H1 (cell line): ENCODE measurements at regions not wholly inside any gene's neighbourhood (a gene's known extent, or its start where the extent isn't known, plus 50 kb on each side); places are given as distances from the start of the nearest gene placed in this dataset.

ENCODE experiments used
- CTCF ChIA-PET: fragments of 300-600 bp; sonication (Branson Sonifier 250); formaldehyde crosslinking; loops from one replicate; lab custom pipeline; 2021; ENCODE audit not compliant: partially characterized antibody; lab: Charles Lee
- POLR2A ChIA-PET: fragments of 300-600 bp; sonication (Branson Sonifier 250); formaldehyde crosslinking; loops from one replicate; lab custom pipeline; 2021; ENCODE audit warnings: inconsistent platforms; ENCODE audit not compliant: partially characterized antibody; lab: Charles Lee
- DNase-seq, 2 experiments: peaks; one replicate each; pipeline versions ENCODE4 v3.0.0 to v3.0.0-alpha.2; 2010 to 2022; ENCODE audit warnings: low spot score in 2 of 2, low read depth in 1 of 2, mixed read lengths in 1 of 2
- FAIRE-seq: peaks from 2 replicates; lab custom pipeline; 2011; peaks lifted over from hg19 to GRCh38; lab: Jason Lieb, UNC
- H2AFZ ChIP-seq: 2 replicates; pipeline ENCODE4 v1.8.1; 2012; ENCODE audit warnings: low read length, inconsistent platforms
- H2AK5ac ChIP-seq: 2 replicates; pipeline ENCODE4 v1.6.1; 2013; ENCODE audit warnings: low read depth, low read length
- H2BK120ac ChIP-seq: replicated peaks from 2 replicates; pipeline ENCODE3; 2013; ENCODE audit warnings: low read depth, low read length, inconsistent platforms
- H2BK12ac ChIP-seq: 2 replicates; pipeline ENCODE4 v1.6.1; 2013; ENCODE audit warnings: low read depth, low read length
- H2BK15ac ChIP-seq: 2 replicates; pipeline ENCODE4 v1.6.1; 2013; ENCODE audit warnings: low read length
- H2BK20ac ChIP-seq: 2 replicates; pipeline ENCODE4 v1.6.1; 2013; ENCODE audit warnings: low read length
- H2BK5ac ChIP-seq: 2 replicates; pipeline ENCODE4 v1.6.1; 2013; ENCODE audit warnings: low read depth, low read length
- H3K14ac ChIP-seq: 2 replicates; pipeline ENCODE4 v1.6.1; 2013; ENCODE audit warnings: inconsistent platforms; ENCODE audit not compliant: insufficient read length
- H3K18ac ChIP-seq: 2 replicates; pipeline ENCODE4 v1.6.1; 2013; ENCODE audit warnings: low read length; ENCODE audit errors: extremely low read depth
- H3K23ac ChIP-seq: 2 replicates; pipeline ENCODE4 v1.6.1; 2013; ENCODE audit warnings: inconsistent platforms; ENCODE audit not compliant: insufficient read length
- H3K23me2 ChIP-seq: 2 replicates; pipeline ENCODE4 v1.6.1; 2013; ENCODE audit warnings: low read depth, low read length
- H3K27ac ChIP-seq: 2 replicates; pipeline ENCODE4 v1.6.1; 2011; ENCODE audit warnings: low read depth, low read length, inconsistent platforms
- H3K27me3 ChIP-seq, 4 experiments: replicated peaks in 1 of 4; 1 replicate in 1 of 4; 2 replicates in 3 of 4; pipeline versions ENCODE4 v1.6.1 to v1.8.1; 2011 to 2013; ENCODE audit warnings: low read length in 3 of 4, mild to moderate bottlenecking in 3 of 4, inconsistent platforms in 2 of 4, mixed read lengths in 2 of 4, moderate library complexity in 1 of 4; ENCODE audit not compliant: control insufficient read depth in 3 of 4, insufficient read depth in 3 of 4; ENCODE audit errors: extremely low read depth in 1 of 4
- H3K36me3 ChIP-seq, 4 experiments: 2 replicates each; pipeline versions ENCODE4 v1.6.1 to v1.8.1; 2011 to 2013; ENCODE audit warnings: mild to moderate bottlenecking in 4 of 4, low read length in 3 of 4, moderate library complexity in 2 of 4, control low read depth in 1 of 4, inconsistent platforms in 1 of 4; ENCODE audit not compliant: insufficient read depth in 4 of 4, control insufficient read depth in 2 of 4
- H3K4ac ChIP-seq: replicated peaks from 2 replicates; pipeline ENCODE3; 2013; ENCODE audit warnings: low read length, low read depth, mixed read lengths, inconsistent platforms; ENCODE audit not compliant: insufficient read length
- H3K4me1 ChIP-seq, 4 experiments: replicated peaks in 1 of 4; 1 replicate in 1 of 4; 2 replicates in 3 of 4; pipeline versions ENCODE4 v1.6.1 to v1.8.1; 2011 to 2013; ENCODE audit warnings: low read length in 3 of 4, inconsistent platforms in 2 of 4, mixed read lengths in 1 of 4; ENCODE audit not compliant: insufficient read depth in 4 of 4, control insufficient read depth in 3 of 4
- H3K4me2 ChIP-seq, 2 experiments: 2 replicates each; pipeline versions ENCODE4 v1.6.1 to v1.8.1; 2011 to 2013; ENCODE audit warnings: low read depth in 2 of 2, low read length in 2 of 2, control low read depth in 1 of 2, inconsistent platforms in 1 of 2, mild to moderate bottlenecking in 1 of 2; ENCODE audit not compliant: insufficient read depth in 1 of 2
- H3K4me3 ChIP-seq, 4 experiments: fragments of 200-600, 300-600 bp in 1 of 4; sonication (generic), shearing (Covaris generic), sonication (Bioruptor Twin) in 1 of 4; 2 replicates each; pipeline versions ENCODE4 v1.5.1 to v1.8.1; 2011 to 2016; ENCODE audit warnings: low read length in 4 of 4, low read depth in 3 of 4, control low read depth in 2 of 4, inconsistent platforms in 2 of 4, mild to moderate bottlenecking in 2 of 4, mixed read lengths in 1 of 4, moderate library complexity in 1 of 4; ENCODE audit not compliant: insufficient read depth in 2 of 4; ENCODE audit errors: extremely low read depth in 1 of 4
- H3K56ac ChIP-seq: replicated peaks from 2 replicates; pipeline ENCODE3; 2013; ENCODE audit warnings: low read depth, mild to moderate bottlenecking, mixed read lengths, low read length, inconsistent platforms; ENCODE audit not compliant: insufficient read length
- H3K79me1 ChIP-seq: 2 replicates; pipeline ENCODE4 v1.6.1; 2013; ENCODE audit warnings: low read depth, low read length, control low read depth
- H3K79me2 ChIP-seq, 2 experiments: 2 replicates each; pipeline versions ENCODE4 v1.6.1 to v1.8.1; 2012 to 2013; ENCODE audit warnings: low read length in 2 of 2, mild to moderate bottlenecking in 2 of 2, inconsistent platforms in 1 of 2; ENCODE audit not compliant: insufficient read depth in 2 of 2, control insufficient read depth in 1 of 2
- H3K9ac ChIP-seq, 4 experiments: replicated peaks in 1 of 4; 1 replicate in 1 of 4; 2 replicates in 3 of 4; pipeline versions ENCODE4 v1.6.1 to v1.8.1; 2011 to 2013; ENCODE audit warnings: low read depth in 3 of 4, low read length in 3 of 4, control low read depth in 2 of 4, mild to moderate bottlenecking in 2 of 4, moderate library complexity in 2 of 4, inconsistent platforms in 1 of 4; ENCODE audit errors: extremely low read depth in 1 of 4
- H3K9me3 ChIP-seq, 2 experiments: 2 replicates each; pipeline versions ENCODE4 v1.6.1 to v1.8.1; 2012 to 2013; ENCODE audit warnings: mild to moderate bottlenecking in 2 of 2, moderate library complexity in 2 of 2, control low read depth in 1 of 2, inconsistent platforms in 1 of 2, low read depth in 1 of 2, low read length in 1 of 2, mixed read lengths in 1 of 2; ENCODE audit not compliant: insufficient read depth in 2 of 2
- H4K20me1 ChIP-seq, 2 experiments: replicated peaks in 1 of 2; 2 replicates each; pipeline versions ENCODE3 to v1.8.1; 2011 to 2013; ENCODE audit warnings: inconsistent platforms in 2 of 2, low read length in 2 of 2, mild to moderate bottlenecking in 1 of 2; ENCODE audit not compliant: insufficient read depth in 2 of 2, control insufficient read depth in 1 of 2
- H4K5ac ChIP-seq: 2 replicates; pipeline ENCODE4 v1.6.1; 2013; ENCODE audit warnings: low read length, low read depth, mixed read lengths, inconsistent platforms; ENCODE audit not compliant: insufficient read length
- H4K8ac ChIP-seq: 2 replicates; pipeline ENCODE4 v1.8.0; 2013; ENCODE audit warnings: mild to moderate bottlenecking, moderate library complexity, low read length, inconsistent platforms; ENCODE audit not compliant: insufficient read depth; ENCODE audit errors: extremely low read depth
- H4K91ac ChIP-seq: replicated peaks from 2 replicates; pipeline ENCODE3; 2013; ENCODE audit warnings: low read length, mixed read lengths, inconsistent platforms; ENCODE audit not compliant: insufficient read length
- HDAC2 ChIP-seq, 2 experiments: fragments of 300-600 bp in 1 of 2; sonication (generic) in 1 of 2; IDR thresholded peaks; 2 replicates each; pipeline ENCODE4 v1.6.1; 2011 to 2012; ENCODE audit warnings: low read depth in 2 of 2, low read length in 2 of 2, mild to moderate bottlenecking in 2 of 2, moderate library complexity in 2 of 2, borderline replicate concordance in 1 of 2, inconsistent platforms in 1 of 2
- RNF2 ChIP-seq: fragments of 200-900, 300-1000 bp; sonication (generic); IDR thresholded peaks from 2 replicates; pipeline ENCODE4 v1.7.1; 2016; ENCODE audit warnings: borderline replicate concordance, low read depth, mild to moderate bottlenecking, antibody characterized with exemption, low read length; ENCODE audit not compliant: poor library complexity, severe bottlenecking; ENCODE audit errors: missing control alignments
- SIRT6 ChIP-seq: IDR thresholded peaks from one replicate; pipeline ENCODE4 v1.7.1; 2012; ENCODE audit warnings: low read length, inconsistent platforms
- WGBS, 2 experiments: shearing (Covaris generic) in 1 of 2; methylation state at CpG; one replicate each; pipeline versions ENCODE4 v1.1.6 to v1.1.7; 2013 to 2015; ENCODE audit warnings: low lambda C conversion rate in 2 of 2, mixed read lengths in 2 of 2, inconsistent platforms in 1 of 2, low coverage in 1 of 2, missing lambda C conversion rate in 1 of 2; ENCODE audit not compliant: insufficient replicate concordance in 2 of 2, insufficient coverage in 1 of 2, insufficient read length in 1 of 2; ENCODE audit errors: extremely low coverage in 1 of 2, missing lambda C conversion rate in 1 of 2; 5-methylcytosine and 5-hydroxymethylcytosine counted together
- TF ChIP-seq, protein P1 (sequence below), 3 experiments: IDR thresholded peaks; 1 replicate in 2 of 3; 2 replicates in 1 of 3; pipeline versions ENCODE4 v1.5.1 to v1.6.1; 2011; ENCODE audit warnings: low read length in 3 of 3, mild to moderate bottlenecking in 3 of 3, inconsistent platforms in 2 of 3, low read depth in 1 of 3, moderate library complexity in 1 of 3; ENCODE audit not compliant: insufficient read depth in 1 of 3; ENCODE audit errors: control extremely low read depth in 1 of 3

DNA sequence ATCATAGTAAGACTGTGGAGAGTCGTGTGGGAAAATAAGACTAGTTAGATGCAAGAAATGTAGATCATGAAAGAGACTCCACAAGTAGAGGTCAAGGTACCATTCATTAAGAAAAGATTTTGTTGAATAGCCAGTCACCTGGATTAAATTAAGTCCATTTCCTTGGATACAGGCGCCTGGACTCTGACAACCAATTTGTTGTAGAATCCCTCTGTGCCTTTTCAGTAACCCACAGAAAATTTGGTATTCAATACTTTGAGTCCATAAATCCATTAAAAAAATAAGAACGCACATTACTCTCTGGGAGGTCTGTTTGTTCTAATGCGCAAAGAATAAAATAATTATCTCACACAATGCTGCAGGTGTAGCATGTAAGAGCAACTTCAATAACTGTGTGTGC, 469.4 kb downstream of the KLF12 start:
- H3K4me3 ChIP-seq: no peak overlapping the region
- H4K8ac ChIP-seq: no peak overlapping the region
- H2BK20ac ChIP-seq: no peak overlapping the region
- H4K20me1 ChIP-seq: no peaks in the 10 kb centered on the region
- H3K23ac ChIP-seq: no peak overlapping the region
- no peaks in the 10 kb centered on the region for H3K79me1 ChIP-seq
- H2BK15ac ChIP-seq: no peak overlapping the region
- H3K4ac ChIP-seq: no peak overlapping the region
- CTCF ChIA-PET: interaction anchor here (0.6 kb wide), 1 partner anchor 1769 kb away, joined by 3 read pairs; no protein-coding TSS in a partner anchor
- no peak overlapping the region for H3K9ac ChIP-seq
- no peak overlapping the region for H3K56ac ChIP-seq
- no peak overlapping the region for H3K14ac ChIP-seq
- H3K4me1 ChIP-seq: no peaks in the 10 kb centered on the region; a peak in 1 of 7 replicates
- POLR2A ChIA-PET: no interaction called here
- no peaks in the 10 kb centered on the region for H3K27me3 ChIP-seq
- no peak for TF ChIP-seq HDAC2 (IDR thresholded peaks at IDR 0.05; ENCODE audit: borderline replicate concordance in 1 of 2, low read depth in 2 of 2, low read length in 2 of 2)
- TF ChIP-seq SIRT6: no peak
- TF ChIP-seq, protein P1, sequence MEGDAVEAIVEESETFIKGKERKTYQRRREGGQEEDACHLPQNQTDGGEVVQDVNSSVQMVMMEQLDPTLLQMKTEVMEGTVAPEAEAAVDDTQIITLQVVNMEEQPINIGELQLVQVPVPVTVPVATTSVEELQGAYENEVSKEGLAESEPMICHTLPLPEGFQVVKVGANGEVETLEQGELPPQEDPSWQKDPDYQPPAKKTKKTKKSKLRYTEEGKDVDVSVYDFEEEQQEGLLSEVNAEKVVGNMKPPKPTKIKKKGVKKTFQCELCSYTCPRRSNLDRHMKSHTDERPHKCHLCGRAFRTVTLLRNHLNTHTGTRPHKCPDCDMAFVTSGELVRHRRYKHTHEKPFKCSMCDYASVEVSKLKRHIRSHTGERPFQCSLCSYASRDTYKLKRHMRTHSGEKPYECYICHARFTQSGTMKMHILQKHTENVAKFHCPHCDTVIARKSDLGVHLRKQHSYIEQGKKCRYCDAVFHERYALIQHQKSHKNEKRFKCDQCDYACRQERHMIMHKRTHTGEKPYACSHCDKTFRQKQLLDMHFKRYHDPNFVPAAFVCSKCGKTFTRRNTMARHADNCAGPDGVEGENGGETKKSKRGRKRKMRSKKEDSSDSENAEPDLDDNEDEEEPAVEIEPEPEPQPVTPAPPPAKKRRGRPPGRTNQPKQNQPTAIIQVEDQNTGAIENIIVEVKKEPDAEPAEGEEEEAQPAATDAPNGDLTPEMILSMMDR (IDR thresholded peaks at IDR 0.05; ENCODE audit: control extremely low read depth in 1 of 3, insufficient read depth in 1 of 3, low read depth in 1 of 3, low read length in 3 of 3): no peak
- no peak for TF ChIP-seq RNF2
- no peaks in the 10 kb centered on the region for H3K79me2 ChIP-seq
- H4K5ac ChIP-seq: no peak overlapping the region
- H2BK12ac ChIP-seq: no peak overlapping the region
- H3K27ac ChIP-seq: no peak overlapping the region
- DNase-seq (no peak), FAIRE-seq (no peak)
- H2BK5ac ChIP-seq: no peak overlapping the region
- no peak overlapping the region for H2AFZ ChIP-seq
- no peaks in the 10 kb centered on the region for H3K36me3 ChIP-seq
- H3K18ac ChIP-seq: no peak overlapping the region
- no peak overlapping the region for H4K91ac ChIP-seq
- 95% methylated on average over 4 of the region's 4 CpGs; no CpG with 5 or more reads in 1 of the 2 experiments for WGBS, 2 experiments
- H2AK5ac ChIP-seq: no peak overlapping the region
- no peak overlapping the region for H3K4me2 ChIP-seq
- H3K23me2 ChIP-seq: no peaks in the 10 kb centered on the region
- no peak overlapping the region for H2BK120ac ChIP-seq
- no peaks in the 10 kb centered on the region for H3K9me3 ChIP-seq
